Activated CD4-positive, CD25-positive, alpha-beta regulatory T cell treated with anti-CD3 and anti-CD28 coated beads, Interleukin-2, amount 50 U/mL, for 72 hours (primary cell): ENCODE measurements at regions not wholly inside any gene's neighbourhood (a gene's known extent, or its start where the extent isn't known, plus 50 kb on each side); places are given as distances from the start of the nearest gene placed in this dataset.

Experiments used
- DNase-seq: peaks from one replicate; pipeline ENCODE4 v3.0.0; 2021

- DNase-seq = no peak
Observed at GRCh38 chr1:220983877-220984635, 104.8 kb downstream of the HLX start.

GRCh38 chr1:220990427-220991339, 111.4 kb downstream of the HLX start:
- no peak for DNase-seq

GRCh38 chr1:220991506-220991905, 112.3 kb downstream of the HLX start:
- no peak for DNase-seq

GRCh38 chr1:220991959-220992704, 112.9 kb downstream of the HLX start:
- DNase-seq = no peak

GRCh38 chr1:220992705-220993052, 113.4 kb downstream of the HLX start:
- DNase-seq = no peak

GRCh38 chr1:220994671-220995070, 115.4 kb downstream of the HLX start:
- no peak for DNase-seq

- no peak for DNase-seq
Observed at GRCh38 chr1:220997791-220998190, 118.5 kb downstream of the HLX start.

GRCh38 chr1:220999872-221000863, 120.9 kb downstream of the HLX start:
- no peak for DNase-seq

- DNase-seq = no peak
Observed at GRCh38 chr1:221001167-221001566, 121.9 kb downstream of the HLX start.

- DNase-seq = no peak
Observed at GRCh38 chr1:221002601-221003000, 123.4 kb downstream of the HLX start.

GRCh38 chr1:221011145-221011544, 131.9 kb downstream of the HLX start:
- DNase-seq = no peak

- DNase-seq = no peak
Observed at GRCh38 chr1:221012120-221012519, 132.9 kb downstream of the HLX start.

GRCh38 chr1:221013691-221014660, 134.7 kb downstream of the HLX start:
- DNase-seq = no peak

GRCh38 chr1:221015159-221015790, 136.0 kb downstream of the HLX start:
- no peak for DNase-seq

GRCh38 chr1:221016751-221017150, 137.5 kb downstream of the HLX start:
- no peak for DNase-seq

- DNase-seq = no peak
Observed at GRCh38 chr1:221018414-221018813, 139.2 kb downstream of the HLX start.

- DNase-seq = no peak
Observed at GRCh38 chr1:221022331-221022730, 143.1 kb downstream of the HLX start.

- no peak for DNase-seq
Observed at GRCh38 chr1:221023482-221023881, 144.2 kb downstream of the HLX start.

GRCh38 chr1:221025501-221025900, 146.3 kb downstream of the HLX start:
- DNase-seq = no peak

GRCh38 chr1:221025956-221026355, 146.7 kb downstream of the HLX start:
- no peak for DNase-seq
